GM21367 (cell line): ENCODE measurements at regions not wholly inside any gene's neighbourhood (a gene's known extent, or its start where the extent isn't known, plus 50 kb on each side); places are given as distances from the start of the nearest gene placed in this dataset.
"Not testable (repeated sequence)": the region's sequence is repeated elsewhere in the genome, so short reads cannot be mapped to it uniquely, and the experiment has no call there.

Experiments
- ATAC-seq: cut with Tn5 transposase; IDR thresholded peaks from one replicate; pipeline ENCODE4 v1.9.1; 2021; ENCODE audit not compliant: unreplicated experiment

- no peak for ATAC-seq
Observed at GRCh38 chr3:177906126-177906511, 630.1 kb upstream of the KCNMB2 start.

GRCh38 chr3:177906578-177907229 is 629.5 kb upstream of the KCNMB2 start:
- no peak for ATAC-seq

GRCh38 chr3:177909530-177909929 is 626.7 kb upstream of the KCNMB2 start:
- not testable (repeated sequence) for ATAC-seq

- no peak for ATAC-seq
Observed at GRCh38 chr3:177914224-177914623, 622.0 kb upstream of the KCNMB2 start.

- no peak for ATAC-seq
Observed at GRCh38 chr3:177916461-177916860, 619.8 kb upstream of the KCNMB2 start.

- ATAC-seq, result no peak
Observed at GRCh38 chr3:177917234-177917861, 618.9 kb upstream of the KCNMB2 start.

- ATAC-seq, result no peak
Observed at GRCh38 chr3:177921153-177921552, 615.1 kb upstream of the KCNMB2 start.

GRCh38 chr3:177924261-177924660 is 612.0 kb upstream of the KCNMB2 start:
- ATAC-seq, result no peak

- ATAC-seq, result peak; percentile 72
Observed at GRCh38 chr3:177928172-177928873, 607.9 kb upstream of the KCNMB2 start.

GRCh38 chr3:177929310-177929709 is 606.9 kb upstream of the KCNMB2 start:
- ATAC-seq, result no peak

GRCh38 chr3:177930771-177931170 is 605.5 kb upstream of the KCNMB2 start:
- ATAC-seq, result no peak

GRCh38 chr3:177931346-177931745 is 604.9 kb upstream of the KCNMB2 start:
- no peak for ATAC-seq

GRCh38 chr3:177932346-177932745 is 603.9 kb upstream of the KCNMB2 start:
- no peak for ATAC-seq

- ATAC-seq, result no peak
Observed at GRCh38 chr3:177932750-177933660, 603.2 kb upstream of the KCNMB2 start.

GRCh38 chr3:177934001-177934891 is 602.0 kb upstream of the KCNMB2 start:
- no peak for ATAC-seq

- no peak for ATAC-seq
Observed at GRCh38 chr3:177935047-177935446, 601.2 kb upstream of the KCNMB2 start.

GRCh38 chr3:177936721-177937120 is 599.5 kb upstream of the KCNMB2 start:
- no peak for ATAC-seq

- no peak for ATAC-seq
Observed at GRCh38 chr3:177942911-177943310, 593.3 kb upstream of the KCNMB2 start.

GRCh38 chr3:177944228-177944661 is 592.0 kb upstream of the KCNMB2 start:
- no peak for ATAC-seq

GRCh38 chr3:177946048-177946447 is 590.2 kb upstream of the KCNMB2 start:
- ATAC-seq, result no peak
